Right lobe of liver (tissue), 6 donors: ENCODE measurements at regions not wholly inside any gene's neighbourhood (a gene's known extent, or its start where the extent isn't known, plus 50 kb on each side); places are given as distances from the start of the nearest gene placed in this dataset.

Experiments
- ATAC-seq, 4 donors: fragments of 200-7000 bp; cut with Tn5 transposase; one replicate each; pipeline ENCODE4 v1.9.1; 2020; ENCODE audit warnings: mild to moderate bottlenecking in 4 of 4, moderate library complexity in 4 of 4
- DNase-seq, 3 donors: peaks; one replicate each; pipeline ENCODE4 v3.0.0-alpha.2; 2020
- H3K27ac ChIP-seq, 3 donors: fragments of 200-600 bp; one replicate each; pipeline ENCODE4 v1.8.0; 2022
- H3K27me3 ChIP-seq, 2 donors: fragments of 200-600 bp; one replicate each; pipeline ENCODE4 v1.8.0; 2022
- H3K36me3 ChIP-seq, 4 donors: fragments of 200-600 bp; sonication (generic) in 1 of 4; one replicate each; pipeline versions ENCODE4 v1.5.1 to v1.8.0; 2017 to 2022; ENCODE audit warnings: control low read depth in 1 of 4
- H3K4me1 ChIP-seq, 4 donors: fragments of 200-600 bp; sonication (generic) in 1 of 4; one replicate each; pipeline versions ENCODE4 v1.5.1 to v1.8.0; 2017 to 2022; ENCODE audit warnings: control low read depth in 1 of 4
- H3K4me3 ChIP-seq, 3 donors: fragments of 200-600 bp; one replicate each; pipeline ENCODE4 v1.8.0; 2022
- H3K9me3 ChIP-seq, 4 donors: fragments of 200-600 bp; sonication (generic) in 1 of 4; one replicate each; pipeline versions ENCODE4 v1.5.1 to v1.8.0; 2017 to 2022; ENCODE audit warnings: control low read depth in 1 of 4
- POLR2A ChIP-seq: fragments of 450-650 bp; IDR thresholded peaks from one replicate; pipeline ENCODE4 v1.6.1; 2017; ENCODE audit warnings: antibody characterized with exemption, mild to moderate bottlenecking
- WGBS: methylation state at CpG from one replicate; pipeline ENCODE4 v1.1.6; 2018; ENCODE audit warnings: low coverage, low lambda C conversion rate; ENCODE audit not compliant: insufficient coverage; ENCODE audit errors: missing lambda C conversion rate; 5-methylcytosine and 5-hydroxymethylcytosine counted together
- intact Hi-C, 2 donors: fragments of 100-400 bp; cut with DNase I; formaldehyde crosslinking; loops; one replicate each; pipeline versions ENCODE4 v1.11.2 to v1.14.1; 2022
- TF ChIP-seq, protein P1 (sequence below), 4 donors: fragments of 200-600 bp in 3 of 4; fragments of 450-650 bp in 1 of 4; IDR thresholded peaks; one replicate each; pipeline versions ENCODE4 v1.5.1 to v1.8.0; 2016 to 2022; ENCODE audit warnings: antibody characterized with exemption in 4 of 4, mild to moderate bottlenecking in 2 of 4
- donor health status: DM: no; HTN: yes; CAD: no.
- donor health status: DM: no; HTN: no; CAD: no.
- donor health status: DM: no; HTN: no; CAD: no.
- donor health status: DM: no; HTN: yes; CAD: no.
- donor health status: DM: no; HTN: yes; CAD: no.

DNA sequence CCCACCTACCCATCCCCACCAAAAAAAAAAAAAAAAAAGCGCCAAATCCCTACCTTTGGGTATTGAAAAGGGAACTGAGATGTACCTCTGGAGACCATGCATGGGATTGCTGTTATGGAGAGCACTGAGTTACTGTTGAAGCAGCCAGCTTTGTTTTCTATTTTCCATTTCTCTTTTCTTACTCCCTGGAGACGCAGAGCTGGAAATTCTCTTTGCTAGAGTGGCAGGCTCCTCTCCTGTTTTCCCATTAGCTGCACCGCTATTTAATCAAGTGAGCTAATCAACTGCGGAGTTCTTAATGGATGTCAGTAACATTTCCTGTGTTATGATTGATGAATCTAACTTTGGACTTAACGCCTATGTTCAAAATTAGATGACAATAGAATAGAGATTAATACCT, 136.1 kb upstream of the LMCD1 start:
- TF ChIP-seq POLR2A, result no peak
- TF ChIP-seq, protein P1, sequence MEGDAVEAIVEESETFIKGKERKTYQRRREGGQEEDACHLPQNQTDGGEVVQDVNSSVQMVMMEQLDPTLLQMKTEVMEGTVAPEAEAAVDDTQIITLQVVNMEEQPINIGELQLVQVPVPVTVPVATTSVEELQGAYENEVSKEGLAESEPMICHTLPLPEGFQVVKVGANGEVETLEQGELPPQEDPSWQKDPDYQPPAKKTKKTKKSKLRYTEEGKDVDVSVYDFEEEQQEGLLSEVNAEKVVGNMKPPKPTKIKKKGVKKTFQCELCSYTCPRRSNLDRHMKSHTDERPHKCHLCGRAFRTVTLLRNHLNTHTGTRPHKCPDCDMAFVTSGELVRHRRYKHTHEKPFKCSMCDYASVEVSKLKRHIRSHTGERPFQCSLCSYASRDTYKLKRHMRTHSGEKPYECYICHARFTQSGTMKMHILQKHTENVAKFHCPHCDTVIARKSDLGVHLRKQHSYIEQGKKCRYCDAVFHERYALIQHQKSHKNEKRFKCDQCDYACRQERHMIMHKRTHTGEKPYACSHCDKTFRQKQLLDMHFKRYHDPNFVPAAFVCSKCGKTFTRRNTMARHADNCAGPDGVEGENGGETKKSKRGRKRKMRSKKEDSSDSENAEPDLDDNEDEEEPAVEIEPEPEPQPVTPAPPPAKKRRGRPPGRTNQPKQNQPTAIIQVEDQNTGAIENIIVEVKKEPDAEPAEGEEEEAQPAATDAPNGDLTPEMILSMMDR (IDR thresholded peaks at IDR 0.05), result no peak
- DNase-seq, result no peak

DNA sequence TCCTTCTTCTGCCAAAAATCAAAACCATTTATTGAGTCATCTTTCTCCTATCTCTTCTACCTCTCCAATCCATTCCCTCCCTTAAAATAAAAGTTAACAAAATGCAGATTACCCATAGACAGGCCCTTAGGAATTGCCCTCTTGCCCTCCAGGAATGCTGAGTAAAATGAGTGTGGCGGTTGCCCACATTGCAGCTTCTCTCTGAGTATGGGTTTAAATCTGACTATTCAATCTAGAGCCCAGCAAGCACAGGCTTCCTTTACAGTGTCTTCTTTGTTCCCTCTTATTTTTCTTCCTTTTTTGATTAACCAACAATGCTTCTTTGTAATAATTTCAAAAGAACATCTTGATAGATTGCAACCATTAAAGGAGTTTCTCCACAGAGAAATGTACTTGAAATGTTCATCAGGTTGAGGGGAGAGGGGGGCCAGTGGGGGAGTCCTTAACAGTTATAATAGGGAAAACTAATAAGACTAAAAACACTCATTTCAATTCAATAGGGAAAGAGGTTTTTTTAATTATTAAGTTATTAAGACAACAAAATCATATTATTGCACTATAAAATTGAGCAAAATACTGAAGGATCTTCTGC, 135.3 kb upstream of the LMCD1 start:
- Histone ChIP-seq H3K9me3 (no peaks in the 10 kb centered on the region), H3K27ac (no peak overlapping the region), H3K4me3 (no peak overlapping the region), H3K4me1 (no peaks in the 10 kb centered on the region), H3K27me3 (no peaks in the 10 kb centered on the region), H3K36me3 (no peaks in the 10 kb centered on the region)
- DNase-seq, result no peak
- ATAC-seq, result no peak
- 100% methylated on average over 1 of the region's 1 CpG for WGBS
- TF ChIP-seq POLR2A, result no peak
- TF ChIP-seq, protein P1 (IDR thresholded peaks at IDR 0.05), result no peak
- intact Hi-C loops, result no loop called here

More for the DNA sequence above, 136.1 kb upstream of the LMCD1 start:
- no peaks in the 10 kb centered on the region for H3K4me1 ChIP-seq
- H3K9me3 ChIP-seq, result no peaks in the 10 kb centered on the region
- no peaks in the 10 kb centered on the region for H3K36me3 ChIP-seq
- 53% methylated on average over 5 of the region's 5 CpGs for WGBS
- no peak overlapping the region for H3K27ac ChIP-seq
- intact Hi-C loops, result no loop called here
- no peak for ATAC-seq
- no peak overlapping the region for H3K4me3 ChIP-seq
- no peaks in the 10 kb centered on the region for H3K27me3 ChIP-seq

DNA sequence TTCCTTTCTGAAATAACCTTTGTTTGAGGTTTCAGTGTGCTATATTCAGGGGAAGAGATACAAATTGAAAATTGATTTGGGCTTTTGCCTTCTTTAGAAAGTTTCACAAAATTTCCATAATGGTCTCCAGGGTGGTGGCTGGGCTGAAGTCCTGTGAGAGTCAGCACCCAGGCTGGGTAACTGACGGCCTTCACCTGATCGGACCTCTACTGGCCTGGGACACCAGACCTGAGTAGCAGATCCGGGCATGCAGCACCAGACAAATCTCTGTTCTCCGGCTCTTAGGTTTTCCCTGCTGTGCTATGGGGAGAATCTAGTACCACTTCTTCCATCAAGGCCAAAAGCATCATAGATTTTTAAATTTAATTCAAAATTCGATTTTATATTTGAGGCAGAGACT, 133.0 kb upstream of the LMCD1 start:
- Histone ChIP-seq H3K36me3 (no peaks in the 10 kb centered on the region), H3K4me3 (no peak overlapping the region), H3K27ac (no peak overlapping the region), H3K27me3 (no peaks in the 10 kb centered on the region), H3K4me1 (no peaks in the 10 kb centered on the region), H3K9me3 (no peaks in the 10 kb centered on the region)
- no peak for DNase-seq
- TF ChIP-seq, protein P1 (IDR thresholded peaks at IDR 0.05), result no peak
- no peak for TF ChIP-seq POLR2A
- intact Hi-C loops, result no loop called here
- WGBS, result 72% methylated on average over 2 of the region's 5 CpGs
- no peak for ATAC-seq

DNA sequence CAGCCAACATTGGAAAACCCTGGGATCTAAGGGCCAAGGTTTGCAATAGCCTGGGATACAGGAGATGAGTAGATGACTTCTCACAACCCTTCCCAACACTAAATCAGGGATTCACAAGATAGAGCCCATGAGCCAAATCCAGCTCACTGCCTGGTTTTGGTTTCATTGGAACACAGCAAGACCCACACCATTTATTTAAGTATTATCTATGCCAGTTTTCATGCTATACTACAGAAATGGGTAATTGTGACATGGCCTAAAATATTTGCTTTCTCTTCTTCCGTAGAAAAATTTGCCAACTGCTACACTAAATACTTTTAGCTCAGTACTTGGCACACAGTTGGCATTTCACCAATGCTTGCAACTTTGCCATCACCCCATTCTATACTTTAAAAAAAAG, 132.0 kb upstream of the LMCD1 start:
- Histone ChIP-seq H3K36me3 (no peaks in the 10 kb centered on the region), H3K4me3 (no peak overlapping the region), H3K4me1 (no peaks in the 10 kb centered on the region), H3K27ac (no peak overlapping the region), H3K9me3 (no peaks in the 10 kb centered on the region), H3K27me3 (no peaks in the 10 kb centered on the region)
- ATAC-seq (no peak), DNase-seq (no peak)
- 70% methylated on average over 1 of the region's 1 CpG for WGBS
- TF ChIP-seq POLR2A, result no peak
- TF ChIP-seq, protein P1 (IDR thresholded peaks at IDR 0.05), result no peak
- intact Hi-C loops, result no loop called here

DNA sequence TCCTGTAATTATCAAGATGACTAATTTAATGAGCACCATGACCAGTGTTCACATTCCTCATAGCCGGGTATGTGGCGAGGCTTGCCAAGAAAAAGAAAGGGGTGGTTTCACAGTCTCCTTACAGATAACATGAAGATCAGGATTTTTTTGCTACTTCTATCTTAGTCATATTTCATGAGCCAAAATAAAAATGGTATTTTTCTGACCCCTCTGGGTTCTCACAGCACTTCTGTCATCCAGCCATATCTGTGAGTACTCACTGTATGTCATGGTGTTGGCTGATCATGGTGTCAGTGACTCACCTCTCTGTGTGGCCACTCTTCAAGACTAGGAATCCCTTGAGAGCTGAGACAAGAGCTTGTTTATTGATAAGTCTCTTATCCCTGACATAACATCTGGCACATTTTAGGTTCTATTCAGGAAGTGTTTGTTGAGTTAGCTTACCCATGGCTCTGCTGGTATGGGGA, 130.5 kb upstream of the LMCD1 start:
- no peaks in the 10 kb centered on the region for H3K9me3 ChIP-seq
- DNase-seq, result no peak

More for the DNA sequence above, 130.5 kb upstream of the LMCD1 start:
- no peak for ATAC-seq
- no peak overlapping the region for H3K4me3 ChIP-seq
- no peak overlapping the region for H3K27ac ChIP-seq
- no peaks in the 10 kb centered on the region for H3K27me3 ChIP-seq
- TF ChIP-seq POLR2A, result no peak
- TF ChIP-seq, protein P1 (IDR thresholded peaks at IDR 0.05), result no peak
- intact Hi-C loops, result no loop called here
- 50% methylated on average over 2 of the region's 2 CpGs for WGBS
- H3K36me3 ChIP-seq, result no peaks in the 10 kb centered on the region
- H3K4me1 ChIP-seq, result no peaks in the 10 kb centered on the region
